GM18502 (cell line): ENCODE measurements at regions not wholly inside any gene's neighbourhood (a gene's known extent, or its start where the extent isn't known, plus 50 kb on each side); places are given as distances from the start of the nearest gene placed in this dataset.
"Not testable (repeated sequence)": the region's sequence is repeated elsewhere in the genome, so short reads cannot be mapped to it uniquely, and the experiment has no call there.

Source experiments
- ATAC-seq: cut with Tn5 transposase; IDR thresholded peaks from one replicate; pipeline ENCODE4 v1.9.1; 2021; ENCODE audit warnings: mild to moderate bottlenecking; ENCODE audit not compliant: unreplicated experiment, poor library complexity

GRCh38 chr1:58211869-58212268 lies 334.7 kb downstream of the OMA1 start:
- no peak for ATAC-seq

- no peak for ATAC-seq
Measured at GRCh38 chr1:58209575-58209974, 337.0 kb downstream of the OMA1 start.

GRCh38 chr1:58206749-58207148 lies 339.8 kb downstream of the OMA1 start:
- ATAC-seq, result no peak

- ATAC-seq, result no peak
Measured at GRCh38 chr1:58204284-58204683, 342.2 kb downstream of the OMA1 start.

- no peak for ATAC-seq
Measured at GRCh38 chr1:58201492-58202106, 344.9 kb downstream of the OMA1 start.

- ATAC-seq, result no peak
Measured at GRCh38 chr1:58200437-58200836, 346.1 kb downstream of the OMA1 start.

GRCh38 chr1:58197811-58198210 lies 348.7 kb downstream of the OMA1 start:
- ATAC-seq, result no peak

GRCh38 chr1:58190267-58190988 lies 356.1 kb downstream of the OMA1 start:
- ATAC-seq, result no peak

- ATAC-seq, result no peak
Measured at GRCh38 chr1:58189453-58189852, 357.1 kb downstream of the OMA1 start.

GRCh38 chr1:58183286-58183685 lies 363.2 kb downstream of the OMA1 start:
- no peak for ATAC-seq

- ATAC-seq, result no peak
Measured at GRCh38 chr1:58180537-58180936, 366.0 kb downstream of the OMA1 start.

GRCh38 chr1:58169160-58169559 lies 377.4 kb downstream of the OMA1 start:
- ATAC-seq, result not testable (repeated sequence)

- not testable (repeated sequence) for ATAC-seq
Measured at GRCh38 chr1:58167131-58167530, 379.4 kb downstream of the OMA1 start.

- ATAC-seq, result no peak
Measured at GRCh38 chr1:58166417-58166816, 380.1 kb downstream of the OMA1 start.

GRCh38 chr1:58165073-58165472 lies 381.5 kb downstream of the OMA1 start:
- no peak for ATAC-seq

- ATAC-seq, result peak; percentile 61
Measured at GRCh38 chr1:58162952-58163550, 383.5 kb downstream of the OMA1 start.

GRCh38 chr1:58159434-58159830 lies 387.1 kb downstream of the OMA1 start:
- ATAC-seq, result no peak

GRCh38 chr1:58158506-58159433 lies 387.8 kb downstream of the OMA1 start:
- no peak for ATAC-seq

GRCh38 chr1:58158016-58158415 lies 388.5 kb downstream of the OMA1 start:
- ATAC-seq, result no peak

GRCh38 chr1:58157256-58157655 lies 389.3 kb downstream of the OMA1 start:
- no peak for ATAC-seq

GRCh38 chr1:58156831-58157230 lies 389.7 kb downstream of the OMA1 start:
- no peak for ATAC-seq
